ENCODE measurements at regions not wholly inside any gene's neighbourhood (a gene's known extent, or its start where the extent isn't known, plus 50 kb on each side); places are given as distances from the start of the nearest gene placed in this dataset.
A peak's percentile ranks its signal among the peaks of the same experiment; 100 is the strongest.

DNA sequence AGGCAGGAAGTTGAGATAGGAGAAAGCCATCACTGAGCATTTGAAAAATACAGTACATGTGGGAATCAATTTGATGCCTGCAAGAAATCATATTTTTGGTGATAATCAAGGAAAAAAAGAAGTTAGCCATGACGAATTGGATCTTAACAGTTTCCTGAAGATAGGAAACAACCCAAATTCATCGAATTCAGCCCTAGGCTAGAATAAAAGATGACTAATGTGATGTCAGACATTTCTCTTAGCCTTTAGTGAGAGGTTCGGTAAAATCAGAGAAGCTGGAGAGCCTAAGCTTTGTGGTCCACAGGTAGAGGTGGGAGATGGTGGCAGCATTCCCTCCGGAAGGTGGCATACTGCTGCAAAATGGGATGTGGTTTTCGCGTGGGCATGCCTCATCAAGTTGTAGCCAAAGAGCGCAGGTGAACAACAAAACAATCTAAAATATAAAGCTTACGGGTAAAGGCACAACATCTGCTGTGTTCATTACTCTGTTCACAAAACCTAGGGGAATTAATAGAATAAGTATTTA, 144.1 kb upstream of the ALCAM start:
- TF ChIP-seq, protein P1, sequence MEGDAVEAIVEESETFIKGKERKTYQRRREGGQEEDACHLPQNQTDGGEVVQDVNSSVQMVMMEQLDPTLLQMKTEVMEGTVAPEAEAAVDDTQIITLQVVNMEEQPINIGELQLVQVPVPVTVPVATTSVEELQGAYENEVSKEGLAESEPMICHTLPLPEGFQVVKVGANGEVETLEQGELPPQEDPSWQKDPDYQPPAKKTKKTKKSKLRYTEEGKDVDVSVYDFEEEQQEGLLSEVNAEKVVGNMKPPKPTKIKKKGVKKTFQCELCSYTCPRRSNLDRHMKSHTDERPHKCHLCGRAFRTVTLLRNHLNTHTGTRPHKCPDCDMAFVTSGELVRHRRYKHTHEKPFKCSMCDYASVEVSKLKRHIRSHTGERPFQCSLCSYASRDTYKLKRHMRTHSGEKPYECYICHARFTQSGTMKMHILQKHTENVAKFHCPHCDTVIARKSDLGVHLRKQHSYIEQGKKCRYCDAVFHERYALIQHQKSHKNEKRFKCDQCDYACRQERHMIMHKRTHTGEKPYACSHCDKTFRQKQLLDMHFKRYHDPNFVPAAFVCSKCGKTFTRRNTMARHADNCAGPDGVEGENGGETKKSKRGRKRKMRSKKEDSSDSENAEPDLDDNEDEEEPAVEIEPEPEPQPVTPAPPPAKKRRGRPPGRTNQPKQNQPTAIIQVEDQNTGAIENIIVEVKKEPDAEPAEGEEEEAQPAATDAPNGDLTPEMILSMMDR (optimal IDR thresholded peaks at IDR 0.05 in 1 of 3, IDR thresholded peaks at IDR 0.05 in 1 of 3, conservative IDR thresholded peaks at IDR 0.05 in 1 of 3; ENCODE audit: extremely low read depth in 1 of 3, insufficient read depth in 2 of 3, low read length in 3 of 3), result peak in 1 of 3 experiments; percentile 52
- no peak for TF ChIP-seq EZH2 (IDR thresholded peaks at IDR 0.05; ENCODE audit: low read length)
